ENCODE measurements at regions not wholly inside any gene's neighbourhood (a gene's known extent, or its start where the extent isn't known, plus 50 kb on each side); places are given as distances from the start of the nearest gene placed in this dataset.
A peak's percentile ranks its signal among the peaks of the same experiment; 100 is the strongest.

GRCh38 chr17:71472809-71473789, 647.7 kb upstream of the SOX9 start:
- TF ChIP-seq CTCF (IDR thresholded peaks at IDR 0.05), result peak; percentile 89
- no peak for TF ChIP-seq REST (IDR thresholded peaks at IDR 0.05; ENCODE audit: insufficient read depth in 1 of 2, low read depth in 2 of 2, low read length in 1 of 2)

Measured in Panc1 (cell line).